ENCODE measurements at regions not wholly inside any gene's neighbourhood (a gene's known extent, or its start where the extent isn't known, plus 50 kb on each side); places are given as distances from the start of the nearest gene placed in this dataset.

DNA sequence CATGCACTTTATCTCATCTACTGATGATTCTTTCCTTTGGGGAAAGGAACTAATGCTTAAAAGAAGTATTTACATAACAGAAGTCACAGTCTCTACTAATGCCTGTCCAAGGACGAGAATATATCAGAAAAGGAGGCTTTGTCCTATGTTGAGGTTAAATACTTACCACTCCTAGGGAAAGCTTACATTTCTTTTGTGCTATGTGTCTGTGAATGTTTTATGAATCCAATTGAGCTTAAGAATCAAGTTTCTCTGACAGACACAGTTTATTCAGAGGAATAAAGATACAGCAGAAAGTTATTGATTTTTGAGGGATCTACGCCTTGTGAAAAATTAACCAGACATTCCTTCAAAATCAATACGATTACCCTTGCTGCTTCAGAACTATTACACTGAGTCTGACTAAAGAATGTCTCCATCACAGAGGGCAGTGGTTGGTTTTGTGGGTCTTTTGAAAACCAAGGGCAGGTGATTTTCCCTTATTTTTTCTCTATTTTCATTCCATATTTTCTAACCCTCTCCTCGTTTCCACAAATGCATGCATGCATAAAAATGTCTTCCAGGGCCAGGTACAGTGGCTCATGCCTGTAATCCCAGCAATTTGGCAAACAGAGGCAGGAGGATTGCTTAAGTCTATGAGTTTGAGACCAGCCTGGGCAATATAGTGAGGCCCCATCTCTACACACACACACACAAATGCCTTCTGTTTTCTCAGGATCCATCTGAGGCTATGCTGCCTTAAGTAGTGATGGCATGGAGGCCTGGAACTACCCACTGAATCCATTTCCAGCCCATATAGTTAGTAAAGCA lies 1095.1 kb downstream of the GALC start:
- no peaks in the 10 kb centered on the region for H3K36me3 ChIP-seq (ENCODE audit: control insufficient read depth in 2 of 2, insufficient read depth in 2 of 2, low read length in 2 of 2)
- no peaks in the 10 kb centered on the region for H3K9me3 ChIP-seq (ENCODE audit: control insufficient read depth in 2 of 2, low read length in 2 of 2)
- no peak overlapping the region for H3K27ac ChIP-seq (ENCODE audit: low read depth in 2 of 2, low read length in 2 of 2)
- no peak overlapping the region for H3K9ac ChIP-seq (ENCODE audit: low read depth in 1 of 2, low read length in 2 of 2)
- H3K27me3 ChIP-seq (ENCODE audit: control insufficient read depth in 2 of 2, insufficient read depth in 2 of 2, low read length in 2 of 2), result no peaks in the 10 kb centered on the region
- no peaks in the 10 kb centered on the region for H3K4me1 ChIP-seq (ENCODE audit: control insufficient read depth in 2 of 2, insufficient read depth in 2 of 2, low read length in 2 of 2)
- no peak overlapping the region for H3K4me3 ChIP-seq (ENCODE audit: low read length in 2 of 2)

DNA sequence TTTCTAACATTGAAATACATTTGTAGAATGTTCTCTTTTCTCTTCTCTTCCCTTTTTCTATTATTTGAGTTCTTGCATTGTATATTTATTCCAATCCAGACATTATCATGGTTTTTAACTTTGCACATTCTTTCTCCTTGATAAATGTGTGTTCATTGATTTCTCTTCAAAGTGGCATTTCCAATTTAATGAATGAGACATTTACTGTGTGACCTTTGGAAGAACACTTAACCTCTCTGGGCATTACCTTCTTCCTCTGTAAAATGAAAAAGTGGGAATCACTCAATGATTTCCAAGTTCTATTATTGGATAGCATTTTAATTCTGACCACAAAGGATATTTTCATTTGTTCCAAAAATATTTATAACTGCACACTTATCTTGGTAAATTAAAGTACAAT lies 1095.8 kb downstream of the GALC start:
- no peak overlapping the region for H3K9ac ChIP-seq (ENCODE audit: low read depth in 1 of 2, low read length in 2 of 2)
- H3K4me3 ChIP-seq (ENCODE audit: low read length in 2 of 2), result no peak overlapping the region
- no peaks in the 10 kb centered on the region for H3K4me1 ChIP-seq (ENCODE audit: control insufficient read depth in 2 of 2, insufficient read depth in 2 of 2, low read length in 2 of 2)
- H3K27me3 ChIP-seq (ENCODE audit: control insufficient read depth in 2 of 2, insufficient read depth in 2 of 2, low read length in 2 of 2), result no peaks in the 10 kb centered on the region
- H3K9me3 ChIP-seq (ENCODE audit: control insufficient read depth in 2 of 2, low read length in 2 of 2), result no peaks in the 10 kb centered on the region
- H3K27ac ChIP-seq (ENCODE audit: low read depth in 2 of 2, low read length in 2 of 2), result no peak overlapping the region
- no peaks in the 10 kb centered on the region for H3K36me3 ChIP-seq (ENCODE audit: control insufficient read depth in 2 of 2, insufficient read depth in 2 of 2, low read length in 2 of 2)

DNA sequence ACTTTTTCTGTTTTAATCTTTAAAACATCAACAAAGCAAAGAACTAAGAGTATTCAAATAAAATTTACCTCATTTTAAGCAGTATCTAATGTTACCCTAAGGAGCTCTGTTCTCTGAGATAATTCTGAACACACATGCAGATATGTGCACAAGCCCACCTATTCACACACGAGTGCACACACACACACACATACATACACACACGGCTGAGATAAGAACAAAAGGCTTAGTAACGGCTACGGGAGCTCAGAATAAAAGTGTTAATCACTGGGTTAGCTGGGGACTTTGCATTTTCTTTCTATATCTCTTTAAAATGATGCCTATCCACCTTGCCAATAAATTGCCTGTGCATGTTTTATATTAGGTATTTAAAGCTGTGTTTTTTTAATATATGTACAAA lies 1096.3 kb downstream of the GALC start:
- Histone ChIP-seq H3K9ac (ENCODE audit: low read depth in 1 of 2, low read length in 2 of 2) (no peak overlapping the region), H3K27me3 (ENCODE audit: control insufficient read depth in 2 of 2, insufficient read depth in 2 of 2, low read length in 2 of 2) (no peaks in the 10 kb centered on the region), H3K4me3 (ENCODE audit: low read length in 2 of 2) (no peak overlapping the region), H3K27ac (ENCODE audit: low read depth in 2 of 2, low read length in 2 of 2) (no peak overlapping the region), H3K36me3 (ENCODE audit: control insufficient read depth in 2 of 2, insufficient read depth in 2 of 2, low read length in 2 of 2) (no peaks in the 10 kb centered on the region), H3K9me3 (ENCODE audit: control insufficient read depth in 2 of 2, low read length in 2 of 2) (no peaks in the 10 kb centered on the region), H3K4me1 (ENCODE audit: control insufficient read depth in 2 of 2, insufficient read depth in 2 of 2, low read length in 2 of 2) (no peaks in the 10 kb centered on the region)

DNA sequence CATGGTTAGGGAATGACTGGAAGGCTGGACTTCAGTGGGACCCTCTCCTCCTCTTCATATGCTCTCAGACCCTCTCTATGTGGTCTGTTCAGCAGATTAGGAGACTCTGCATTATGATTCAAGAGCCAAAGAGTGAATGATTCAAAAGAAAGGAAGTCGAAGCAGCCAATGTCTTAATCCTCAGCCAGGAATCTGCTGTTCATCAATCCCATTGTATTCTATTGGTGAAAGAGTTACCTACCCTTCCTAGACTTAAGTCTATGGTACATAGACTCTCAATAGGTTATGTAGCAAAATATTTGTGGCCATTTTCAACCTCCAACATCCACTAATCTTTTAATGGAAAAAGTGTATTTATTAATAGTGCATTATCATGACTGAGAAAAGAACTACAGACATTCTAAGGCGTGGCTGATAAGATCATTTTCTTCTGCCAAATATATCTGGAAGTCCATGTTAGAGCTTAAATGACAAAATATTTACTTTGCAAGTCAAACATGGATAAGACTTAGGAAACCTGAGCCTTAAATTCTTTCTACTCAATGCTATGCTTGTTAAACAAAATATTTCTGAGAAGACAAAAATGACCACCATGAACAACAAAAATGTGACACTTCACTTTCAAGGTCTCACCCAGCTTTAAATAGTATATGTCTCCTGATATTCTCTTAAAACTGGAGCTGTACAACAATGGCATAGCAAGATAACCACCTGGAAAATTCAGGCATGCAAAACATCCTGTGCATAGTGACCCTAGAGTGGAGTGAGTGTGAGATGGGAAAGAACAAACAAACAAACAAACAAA lies 1100.6 kb downstream of the GALC start:
- H3K4me1 ChIP-seq (ENCODE audit: control insufficient read depth in 2 of 2, insufficient read depth in 2 of 2, low read length in 2 of 2), result no peaks in the 10 kb centered on the region
- H3K9me3 ChIP-seq (ENCODE audit: control insufficient read depth in 2 of 2, low read length in 2 of 2), result no peaks in the 10 kb centered on the region
- H3K27me3 ChIP-seq (ENCODE audit: control insufficient read depth in 2 of 2, insufficient read depth in 2 of 2, low read length in 2 of 2), result no peaks in the 10 kb centered on the region
- H3K36me3 ChIP-seq (ENCODE audit: control insufficient read depth in 2 of 2, insufficient read depth in 2 of 2, low read length in 2 of 2), result no peaks in the 10 kb centered on the region
- H3K9ac ChIP-seq (ENCODE audit: low read depth in 1 of 2, low read length in 2 of 2), result no peak overlapping the region
- no peak overlapping the region for H3K27ac ChIP-seq (ENCODE audit: low read depth in 2 of 2, low read length in 2 of 2)
- H3K4me3 ChIP-seq (ENCODE audit: low read length in 2 of 2), result no peak overlapping the region

DNA sequence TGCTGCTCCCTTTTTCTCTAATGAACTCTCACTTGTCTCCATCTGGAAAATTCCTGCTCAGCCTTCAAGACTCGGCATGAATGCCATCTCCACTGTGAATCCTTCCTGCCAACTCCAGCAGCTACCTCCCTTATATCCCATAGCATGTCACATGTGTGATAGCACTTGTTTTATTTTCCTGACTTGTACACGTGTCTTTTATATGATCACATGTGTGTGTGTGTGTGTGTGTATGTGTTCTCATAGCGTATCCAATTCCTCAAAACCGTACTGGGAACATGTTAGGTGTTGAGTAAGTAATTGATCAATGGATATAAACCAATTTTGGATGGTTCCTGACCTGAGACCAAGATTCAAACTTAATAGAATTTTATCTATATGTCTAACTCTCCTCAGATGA lies 1107.7 kb downstream of the GALC start:
- H3K36me3 ChIP-seq (ENCODE audit: control insufficient read depth in 2 of 2, insufficient read depth in 2 of 2, low read length in 2 of 2), result no peaks in the 10 kb centered on the region
- no peak overlapping the region for H3K27ac ChIP-seq (ENCODE audit: low read depth in 2 of 2, low read length in 2 of 2)

DNA sequence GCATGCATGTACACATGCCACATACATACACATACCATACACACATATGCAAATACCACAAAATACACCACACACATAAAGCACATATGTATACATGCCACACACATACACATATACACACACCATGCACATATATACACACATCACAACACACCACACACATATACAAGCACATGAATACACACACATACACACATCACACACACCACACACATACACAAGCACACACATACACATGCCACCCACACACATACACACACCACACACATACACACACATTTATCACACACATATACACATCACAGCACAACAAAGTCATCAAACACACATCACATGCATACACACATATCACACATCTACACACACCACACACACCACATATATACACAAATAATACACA lies 1108.5 kb downstream of the GALC start:
- H3K36me3 ChIP-seq (ENCODE audit: control insufficient read depth in 2 of 2, insufficient read depth in 2 of 2, low read length in 2 of 2), result no peaks in the 10 kb centered on the region
- H3K4me1 ChIP-seq (ENCODE audit: control insufficient read depth in 2 of 2, insufficient read depth in 2 of 2, low read length in 2 of 2), result no peaks in the 10 kb centered on the region
- H3K27ac ChIP-seq (ENCODE audit: low read depth in 2 of 2, low read length in 2 of 2), result no peak overlapping the region
- no peak overlapping the region for H3K9ac ChIP-seq (ENCODE audit: low read depth in 1 of 2, low read length in 2 of 2)
- H3K27me3 ChIP-seq (ENCODE audit: control insufficient read depth in 2 of 2, insufficient read depth in 2 of 2, low read length in 2 of 2), result no peaks in the 10 kb centered on the region
- no peak overlapping the region for H3K4me3 ChIP-seq (ENCODE audit: low read length in 2 of 2)
- H3K9me3 ChIP-seq (ENCODE audit: control insufficient read depth in 2 of 2, low read length in 2 of 2), result peaks cover 6 to 7% of the 10 kb centered on the region in 2 donors

More for the DNA sequence above, 1107.7 kb downstream of the GALC start:
- H3K4me1 ChIP-seq (ENCODE audit: control insufficient read depth in 2 of 2, insufficient read depth in 2 of 2, low read length in 2 of 2), result no peaks in the 10 kb centered on the region
- no peak overlapping the region for H3K9ac ChIP-seq (ENCODE audit: low read depth in 1 of 2, low read length in 2 of 2)
- no peak overlapping the region for H3K4me3 ChIP-seq (ENCODE audit: low read length in 2 of 2)
- H3K27me3 ChIP-seq (ENCODE audit: control insufficient read depth in 2 of 2, insufficient read depth in 2 of 2, low read length in 2 of 2), result no peaks in the 10 kb centered on the region
- H3K9me3 ChIP-seq (ENCODE audit: control insufficient read depth in 2 of 2, low read length in 2 of 2), result peaks cover 6 to 7% of the 10 kb centered on the region in 2 donors

DNA sequence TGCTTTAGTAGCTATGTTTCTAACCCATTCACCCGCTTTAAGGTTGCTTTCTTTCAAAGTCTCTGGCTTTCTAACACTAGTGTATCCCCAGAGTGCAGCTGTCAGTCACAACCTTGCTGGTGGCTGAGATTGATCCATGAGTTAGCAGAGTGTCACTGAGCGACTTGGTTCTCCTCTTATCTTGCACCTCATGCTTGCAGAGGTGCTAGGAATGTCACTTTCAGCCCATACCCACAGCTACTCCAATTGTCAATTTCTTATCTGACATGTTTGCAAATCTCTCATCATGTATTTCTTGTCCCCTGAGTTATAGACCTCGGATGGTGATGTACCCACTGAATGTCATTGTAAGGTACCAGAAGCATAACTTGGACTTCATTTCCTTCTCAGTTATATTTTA lies 1110.2 kb downstream of the GALC start:
- Histone ChIP-seq H3K36me3 (ENCODE audit: control insufficient read depth in 2 of 2, insufficient read depth in 2 of 2, low read length in 2 of 2) (no peaks in the 10 kb centered on the region), H3K9ac (ENCODE audit: low read depth in 1 of 2, low read length in 2 of 2) (no peak overlapping the region), H3K9me3 (ENCODE audit: control insufficient read depth in 2 of 2, low read length in 2 of 2) (peaks cover 6 to 7% of the 10 kb centered on the region in 2 donors), H3K4me3 (ENCODE audit: low read length in 2 of 2) (no peak overlapping the region), H3K4me1 (ENCODE audit: control insufficient read depth in 2 of 2, insufficient read depth in 2 of 2, low read length in 2 of 2) (no peaks in the 10 kb centered on the region), H3K27ac (ENCODE audit: low read depth in 2 of 2, low read length in 2 of 2) (no peak overlapping the region), H3K27me3 (ENCODE audit: control insufficient read depth in 2 of 2, insufficient read depth in 2 of 2, low read length in 2 of 2) (no peaks in the 10 kb centered on the region)

DNA sequence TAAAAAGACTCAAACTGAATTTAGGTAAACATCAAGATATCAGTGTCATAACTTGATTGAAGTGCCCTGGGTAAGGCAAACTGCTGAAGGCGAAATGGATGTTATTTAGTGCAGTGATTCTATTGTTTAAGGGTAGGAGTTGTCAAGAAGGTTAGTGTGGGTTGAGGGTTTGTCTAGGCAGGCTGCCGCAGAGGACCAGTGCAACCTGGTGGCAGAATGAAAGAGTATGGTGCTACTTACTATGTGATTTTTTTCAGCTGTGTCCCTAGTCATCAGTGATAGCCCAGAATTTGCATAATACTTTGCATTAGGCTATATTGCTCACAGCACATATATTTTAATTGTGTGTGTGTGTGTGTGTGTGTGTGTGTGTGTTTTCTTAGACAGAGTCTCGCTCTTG lies 1127.0 kb downstream of the GALC start:
- no peaks in the 10 kb centered on the region for H3K27me3 ChIP-seq (ENCODE audit: control insufficient read depth in 2 of 2, insufficient read depth in 2 of 2, low read length in 2 of 2)
- H3K4me1 ChIP-seq (ENCODE audit: control insufficient read depth in 2 of 2, insufficient read depth in 2 of 2, low read length in 2 of 2), result no peaks in the 10 kb centered on the region
- no peak overlapping the region for H3K4me3 ChIP-seq (ENCODE audit: low read length in 2 of 2)
- no peak overlapping the region for H3K9ac ChIP-seq (ENCODE audit: low read depth in 1 of 2, low read length in 2 of 2)
- peaks cover 0 to 5% of the 10 kb centered on the region in 2 donors for H3K9me3 ChIP-seq (ENCODE audit: control insufficient read depth in 2 of 2, low read length in 2 of 2)
- H3K36me3 ChIP-seq (ENCODE audit: control insufficient read depth in 2 of 2, insufficient read depth in 2 of 2, low read length in 2 of 2), result no peaks in the 10 kb centered on the region
- H3K27ac ChIP-seq (ENCODE audit: low read depth in 2 of 2, low read length in 2 of 2), result no peak overlapping the region

DNA sequence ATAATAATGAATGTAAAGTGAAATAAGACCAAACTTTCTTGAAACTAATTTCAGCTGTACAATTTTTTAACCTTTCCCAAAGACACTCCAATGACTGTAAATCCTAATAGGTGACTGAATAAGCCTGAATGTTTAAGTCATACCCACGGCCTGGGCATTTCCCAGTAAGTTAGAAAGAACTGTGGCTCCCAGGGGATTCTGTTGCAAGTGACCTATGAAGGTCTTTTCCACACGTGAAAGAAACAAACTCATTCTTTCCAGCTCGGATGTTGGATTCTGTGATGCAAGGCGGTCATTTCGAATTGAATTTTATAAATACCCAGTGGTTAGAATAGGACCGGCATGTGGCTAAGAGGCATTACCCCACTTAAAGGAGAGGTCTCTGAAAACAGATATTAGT lies 1134.4 kb downstream of the GALC start:
- Histone ChIP-seq H3K4me1 (ENCODE audit: control insufficient read depth in 2 of 2, insufficient read depth in 2 of 2, low read length in 2 of 2) (no peaks in the 10 kb centered on the region), H3K9me3 (ENCODE audit: control insufficient read depth in 2 of 2, low read length in 2 of 2) (peaks cover 0 to 4% of the 10 kb centered on the region in 2 donors), H3K4me3 (ENCODE audit: low read length in 2 of 2) (no peak overlapping the region), H3K36me3 (ENCODE audit: control insufficient read depth in 2 of 2, insufficient read depth in 2 of 2, low read length in 2 of 2) (no peaks in the 10 kb centered on the region), H3K27ac (ENCODE audit: low read depth in 2 of 2, low read length in 2 of 2) (no peak overlapping the region), H3K27me3 (ENCODE audit: control insufficient read depth in 2 of 2, insufficient read depth in 2 of 2, low read length in 2 of 2) (no peaks in the 10 kb centered on the region), H3K9ac (ENCODE audit: low read depth in 1 of 2, low read length in 2 of 2) (no peak overlapping the region)

DNA sequence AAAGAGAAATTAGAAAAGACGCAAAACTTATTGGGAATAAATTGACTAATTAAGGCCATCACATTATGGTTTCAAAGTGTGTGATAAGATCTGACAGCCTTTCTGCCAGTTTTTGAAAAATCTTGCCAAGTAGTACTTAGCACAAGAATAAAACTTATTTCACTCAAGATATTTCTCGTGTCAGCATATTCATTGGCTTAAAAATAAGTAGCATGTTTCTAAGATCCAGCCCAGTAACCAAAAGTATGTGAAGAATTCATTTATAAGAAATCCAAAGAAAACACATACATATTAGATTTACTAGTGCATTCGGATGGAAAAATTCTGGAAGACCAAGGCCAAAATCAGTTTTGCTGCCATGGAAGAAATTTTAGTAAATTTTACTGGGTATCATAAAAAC lies 1135.0 kb downstream of the GALC start:
- Histone ChIP-seq H3K36me3 (ENCODE audit: control insufficient read depth in 2 of 2, insufficient read depth in 2 of 2, low read length in 2 of 2) (no peaks in the 10 kb centered on the region), H3K4me3 (ENCODE audit: low read length in 2 of 2) (no peak overlapping the region), H3K27ac (ENCODE audit: low read depth in 2 of 2, low read length in 2 of 2) (no peak overlapping the region), H3K9me3 (ENCODE audit: control insufficient read depth in 2 of 2, low read length in 2 of 2) (peaks cover 0 to 4% of the 10 kb centered on the region in 2 donors), H3K27me3 (ENCODE audit: control insufficient read depth in 2 of 2, insufficient read depth in 2 of 2, low read length in 2 of 2) (no peaks in the 10 kb centered on the region), H3K4me1 (ENCODE audit: control insufficient read depth in 2 of 2, insufficient read depth in 2 of 2, low read length in 2 of 2) (no peaks in the 10 kb centered on the region), H3K9ac (ENCODE audit: low read depth in 1 of 2, low read length in 2 of 2) (no peak overlapping the region)
